ENCODE measurements at regions not wholly inside any gene's neighbourhood (a gene's known extent, or its start where the extent isn't known, plus 50 kb on each side); places are given as distances from the start of the nearest gene placed in this dataset.

DNA sequence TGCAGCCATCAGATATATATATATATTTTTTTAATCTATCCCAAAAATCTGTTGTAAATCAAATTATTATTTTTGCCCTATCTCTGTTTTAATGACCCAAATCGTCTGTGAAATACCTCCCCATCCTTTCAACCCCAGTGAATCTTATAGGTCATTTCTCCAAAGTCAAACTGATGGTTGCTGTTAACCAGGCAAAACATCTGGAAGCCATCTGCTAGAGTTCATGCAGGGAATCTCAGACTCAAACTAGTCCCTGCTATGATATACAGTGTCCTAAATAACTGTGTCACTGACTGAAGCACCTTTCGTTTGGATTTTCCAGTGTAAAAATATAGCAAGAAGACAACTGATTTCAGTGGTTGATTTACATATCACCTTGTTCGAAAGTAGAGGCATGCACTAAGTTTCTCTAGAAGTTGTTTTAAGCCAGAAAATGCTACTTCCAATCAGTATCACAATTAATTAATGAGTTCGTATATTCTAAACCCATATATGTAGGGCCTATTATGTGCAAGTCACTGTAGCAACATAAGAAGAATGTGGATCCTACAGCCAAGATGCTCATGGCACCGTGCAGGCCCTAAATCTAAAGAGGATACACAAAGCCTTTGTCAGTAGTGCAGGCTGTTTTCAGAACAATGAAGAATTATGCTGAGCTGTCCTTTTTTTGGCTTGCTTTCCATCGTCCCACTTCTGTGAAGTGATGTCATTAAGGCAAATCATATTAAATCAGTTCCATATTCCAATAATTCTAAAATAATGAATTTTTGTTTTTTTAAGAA is 566.0 kb downstream of the STK39 start (continued):
- TF ChIP-seq, protein P1, sequence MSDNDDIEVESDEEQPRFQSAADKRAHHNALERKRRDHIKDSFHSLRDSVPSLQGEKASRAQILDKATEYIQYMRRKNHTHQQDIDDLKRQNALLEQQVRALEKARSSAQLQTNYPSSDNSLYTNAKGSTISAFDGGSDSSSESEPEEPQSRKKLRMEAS (IDR thresholded peaks at IDR 0.05): no peak

DNA sequence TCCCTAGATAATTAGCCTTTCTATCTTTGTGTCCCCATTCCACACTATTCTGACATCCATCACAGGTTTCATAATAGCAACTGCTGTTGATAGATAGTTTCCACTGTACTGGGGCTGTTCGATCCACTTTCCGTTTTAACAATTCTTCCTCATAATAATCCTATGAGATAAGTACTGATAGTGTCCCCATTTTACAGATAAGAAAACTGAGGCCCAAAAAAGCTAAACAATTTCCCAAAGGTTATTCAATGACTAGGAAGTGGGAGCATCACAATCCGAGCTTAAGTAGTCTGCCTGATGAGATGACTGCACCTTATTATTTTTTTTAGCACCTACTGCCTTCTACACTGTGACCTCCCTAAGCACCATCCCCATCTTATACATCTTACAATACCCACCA is 569.2 kb downstream of the STK39 start:
- Histone ChIP-seq H3K9ac (ENCODE audit: low read depth in 1 of 2, low read length in 2 of 2) (no peak overlapping the region), H3K27ac (ENCODE audit: low read depth in 1 of 2, low read length in 2 of 2) (no peak overlapping the region), H3K4me1 (ENCODE audit: control insufficient read depth in 4 of 4, insufficient read depth in 4 of 4, low read length in 3 of 4) (no peaks in the 10 kb centered on the region), H3K9me3 (ENCODE audit: control insufficient read depth in 4 of 4, low read length in 3 of 4) (no peaks in the 10 kb centered on the region), H3K4me3 (ENCODE audit: low read depth in 1 of 3, low read length in 3 of 3) (no peak overlapping the region), H3K36me3 (ENCODE audit: control insufficient read depth in 4 of 4, insufficient read depth in 3 of 4, low read depth in 1 of 4, low read length in 3 of 4) (no peaks in the 10 kb centered on the region), H3K27me3 (ENCODE audit: control insufficient read depth in 4 of 4, insufficient read depth in 4 of 4, low read length in 3 of 4) (no peaks in the 10 kb centered on the region)
- TF ChIP-seq, protein P2, sequence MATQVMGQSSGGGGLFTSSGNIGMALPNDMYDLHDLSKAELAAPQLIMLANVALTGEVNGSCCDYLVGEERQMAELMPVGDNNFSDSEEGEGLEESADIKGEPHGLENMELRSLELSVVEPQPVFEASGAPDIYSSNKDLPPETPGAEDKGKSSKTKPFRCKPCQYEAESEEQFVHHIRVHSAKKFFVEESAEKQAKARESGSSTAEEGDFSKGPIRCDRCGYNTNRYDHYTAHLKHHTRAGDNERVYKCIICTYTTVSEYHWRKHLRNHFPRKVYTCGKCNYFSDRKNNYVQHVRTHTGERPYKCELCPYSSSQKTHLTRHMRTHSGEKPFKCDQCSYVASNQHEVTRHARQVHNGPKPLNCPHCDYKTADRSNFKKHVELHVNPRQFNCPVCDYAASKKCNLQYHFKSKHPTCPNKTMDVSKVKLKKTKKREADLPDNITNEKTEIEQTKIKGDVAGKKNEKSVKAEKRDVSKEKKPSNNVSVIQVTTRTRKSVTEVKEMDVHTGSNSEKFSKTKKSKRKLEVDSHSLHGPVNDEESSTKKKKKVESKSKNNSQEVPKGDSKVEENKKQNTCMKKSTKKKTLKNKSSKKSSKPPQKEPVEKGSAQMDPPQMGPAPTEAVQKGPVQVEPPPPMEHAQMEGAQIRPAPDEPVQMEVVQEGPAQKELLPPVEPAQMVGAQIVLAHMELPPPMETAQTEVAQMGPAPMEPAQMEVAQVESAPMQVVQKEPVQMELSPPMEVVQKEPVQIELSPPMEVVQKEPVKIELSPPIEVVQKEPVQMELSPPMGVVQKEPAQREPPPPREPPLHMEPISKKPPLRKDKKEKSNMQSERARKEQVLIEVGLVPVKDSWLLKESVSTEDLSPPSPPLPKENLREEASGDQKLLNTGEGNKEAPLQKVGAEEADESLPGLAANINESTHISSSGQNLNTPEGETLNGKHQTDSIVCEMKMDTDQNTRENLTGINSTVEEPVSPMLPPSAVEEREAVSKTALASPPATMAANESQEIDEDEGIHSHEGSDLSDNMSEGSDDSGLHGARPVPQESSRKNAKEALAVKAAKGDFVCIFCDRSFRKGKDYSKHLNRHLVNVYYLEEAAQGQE (IDR thresholded peaks at IDR 0.05): no peak
- TF ChIP-seq TAF1 (conservative IDR thresholded peaks at IDR 0.05): no peak
- TF ChIP-seq RXRA (IDR thresholded peaks at IDR 0.05): no peak
- no peak for TF ChIP-seq YY1 (IDR thresholded peaks at IDR 0.05)
- TF ChIP-seq FOXA1 (IDR thresholded peaks at IDR 0.05): no peak
- TF ChIP-seq JUND (IDR thresholded peaks at IDR 0.05): no peak
- TF ChIP-seq NR2F2 (IDR thresholded peaks at IDR 0.05): no peak
- no peak for TF ChIP-seq FOXA2 (IDR thresholded peaks at IDR 0.05)
- TF ChIP-seq, protein P1 (IDR thresholded peaks at IDR 0.05): no peak
- TF ChIP-seq HNF4A (conservative IDR thresholded peaks at IDR 0.05): no peak
- TF ChIP-seq, protein P3, sequence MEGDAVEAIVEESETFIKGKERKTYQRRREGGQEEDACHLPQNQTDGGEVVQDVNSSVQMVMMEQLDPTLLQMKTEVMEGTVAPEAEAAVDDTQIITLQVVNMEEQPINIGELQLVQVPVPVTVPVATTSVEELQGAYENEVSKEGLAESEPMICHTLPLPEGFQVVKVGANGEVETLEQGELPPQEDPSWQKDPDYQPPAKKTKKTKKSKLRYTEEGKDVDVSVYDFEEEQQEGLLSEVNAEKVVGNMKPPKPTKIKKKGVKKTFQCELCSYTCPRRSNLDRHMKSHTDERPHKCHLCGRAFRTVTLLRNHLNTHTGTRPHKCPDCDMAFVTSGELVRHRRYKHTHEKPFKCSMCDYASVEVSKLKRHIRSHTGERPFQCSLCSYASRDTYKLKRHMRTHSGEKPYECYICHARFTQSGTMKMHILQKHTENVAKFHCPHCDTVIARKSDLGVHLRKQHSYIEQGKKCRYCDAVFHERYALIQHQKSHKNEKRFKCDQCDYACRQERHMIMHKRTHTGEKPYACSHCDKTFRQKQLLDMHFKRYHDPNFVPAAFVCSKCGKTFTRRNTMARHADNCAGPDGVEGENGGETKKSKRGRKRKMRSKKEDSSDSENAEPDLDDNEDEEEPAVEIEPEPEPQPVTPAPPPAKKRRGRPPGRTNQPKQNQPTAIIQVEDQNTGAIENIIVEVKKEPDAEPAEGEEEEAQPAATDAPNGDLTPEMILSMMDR (IDR thresholded peaks at IDR 0.05; ENCODE audit: low read depth, low read length, missing input control): no peak
- WGBS: 91% methylated on average over 3 of the region's 3 CpGs
- DNase-seq (ENCODE audit: low spot score): no peak

DNA sequence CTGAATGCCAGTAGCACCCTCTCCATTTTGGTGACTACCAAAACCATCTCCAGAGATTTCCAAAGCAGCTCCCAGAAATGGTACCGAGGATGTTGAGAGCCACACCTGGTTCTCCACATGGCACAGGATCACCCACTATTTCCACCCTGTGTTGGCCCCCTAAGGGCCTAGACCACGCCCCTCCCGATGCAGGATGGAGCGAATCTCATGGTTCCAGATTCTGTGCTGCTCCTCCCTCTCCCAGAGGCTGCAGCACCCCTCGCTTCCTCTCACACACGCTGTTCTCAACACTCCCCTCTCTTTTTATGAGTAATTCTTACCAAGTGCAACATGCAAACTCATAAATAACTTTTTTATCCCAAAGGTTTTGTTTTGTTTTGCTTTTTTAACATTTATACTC is 571.5 kb downstream of the STK39 start:
- Histone ChIP-seq H3K4me1 (ENCODE audit: control insufficient read depth in 4 of 4, insufficient read depth in 4 of 4, low read length in 3 of 4) (no peaks in the 10 kb centered on the region), H3K27ac (ENCODE audit: low read depth in 1 of 2, low read length in 2 of 2) (no peak overlapping the region), H3K9ac (ENCODE audit: low read depth in 1 of 2, low read length in 2 of 2) (no peak overlapping the region), H3K9me3 (ENCODE audit: control insufficient read depth in 4 of 4, low read length in 3 of 4) (no peaks in the 10 kb centered on the region), H3K4me3 (ENCODE audit: low read depth in 1 of 3, low read length in 3 of 3) (no peak overlapping the region), H3K36me3 (ENCODE audit: control insufficient read depth in 4 of 4, insufficient read depth in 3 of 4, low read depth in 1 of 4, low read length in 3 of 4) (no peaks in the 10 kb centered on the region), H3K27me3 (ENCODE audit: control insufficient read depth in 4 of 4, insufficient read depth in 4 of 4, low read length in 3 of 4) (no peaks in the 10 kb centered on the region)
- 82% methylated on average over 6 of the region's 6 CpGs for WGBS
- DNase-seq (ENCODE audit: low spot score): no peak
- TF ChIP-seq, protein P4, sequence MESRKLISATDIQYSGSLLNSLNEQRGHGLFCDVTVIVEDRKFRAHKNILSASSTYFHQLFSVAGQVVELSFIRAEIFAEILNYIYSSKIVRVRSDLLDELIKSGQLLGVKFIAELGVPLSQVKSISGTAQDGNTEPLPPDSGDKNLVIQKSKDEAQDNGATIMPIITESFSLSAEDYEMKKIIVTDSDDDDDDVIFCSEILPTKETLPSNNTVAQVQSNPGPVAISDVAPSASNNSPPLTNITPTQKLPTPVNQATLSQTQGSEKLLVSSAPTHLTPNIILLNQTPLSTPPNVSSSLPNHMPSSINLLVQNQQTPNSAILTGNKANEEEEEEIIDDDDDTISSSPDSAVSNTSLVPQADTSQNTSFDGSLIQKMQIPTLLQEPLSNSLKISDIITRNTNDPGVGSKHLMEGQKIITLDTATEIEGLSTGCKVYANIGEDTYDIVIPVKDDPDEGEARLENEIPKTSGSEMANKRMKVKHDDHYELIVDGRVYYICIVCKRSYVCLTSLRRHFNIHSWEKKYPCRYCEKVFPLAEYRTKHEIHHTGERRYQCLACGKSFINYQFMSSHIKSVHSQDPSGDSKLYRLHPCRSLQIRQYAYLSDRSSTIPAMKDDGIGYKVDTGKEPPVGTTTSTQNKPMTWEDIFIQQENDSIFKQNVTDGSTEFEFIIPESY (IDR thresholded peaks at IDR 0.05): no peak
- TF ChIP-seq, protein P3 (IDR thresholded peaks at IDR 0.05; ENCODE audit: low read depth, low read length, missing input control): no peak
